ENCODE measurements at regions not wholly inside any gene's neighbourhood (a gene's known extent, or its start where the extent isn't known, plus 50 kb on each side); places are given as distances from the start of the nearest gene placed in this dataset.
A peak's percentile ranks its signal among the peaks of the same experiment; 100 is the strongest.

DNA sequence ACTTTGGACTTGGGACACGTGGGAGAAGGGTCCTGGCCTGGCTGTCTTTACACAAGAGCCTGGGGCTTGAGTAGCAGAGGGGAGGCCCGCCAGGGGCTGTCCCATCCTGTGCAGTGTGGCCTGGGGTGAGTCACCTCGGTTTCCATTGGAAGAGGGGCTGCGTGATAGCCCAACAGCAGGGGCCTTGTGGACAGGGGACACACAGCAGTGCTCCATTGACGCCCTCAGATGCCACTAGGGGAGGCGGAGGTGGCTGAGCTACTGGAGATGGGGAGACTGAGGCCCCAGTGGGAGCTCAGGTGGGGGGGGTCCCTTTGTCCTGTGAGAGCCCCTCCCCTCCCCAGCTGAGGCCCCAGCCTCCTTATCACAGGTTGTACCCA lies 50.0 kb upstream of the RNU6ATAC start:
- DNase-seq = no peak

GRCh38 chr9:134214766-134215419 lies 50.5 kb upstream of the RNU6ATAC start:
- no peak for DNase-seq

DNA sequence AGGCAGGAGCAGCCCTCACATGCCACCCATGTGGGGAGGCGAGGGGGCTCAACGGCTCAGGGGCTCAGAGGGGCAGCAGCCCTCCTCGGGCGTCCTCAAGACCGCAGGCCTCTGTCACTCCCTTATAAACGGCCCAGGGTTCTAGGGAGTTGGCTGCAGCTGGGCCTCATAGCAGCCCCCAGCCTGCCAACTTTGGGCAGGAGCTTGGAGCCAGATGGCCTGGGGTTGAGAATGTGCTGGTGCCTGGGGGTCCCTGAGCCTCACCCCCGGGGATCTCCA lies 51.0 kb upstream of the RNU6ATAC start:
- DNase-seq = no peak

DNA sequence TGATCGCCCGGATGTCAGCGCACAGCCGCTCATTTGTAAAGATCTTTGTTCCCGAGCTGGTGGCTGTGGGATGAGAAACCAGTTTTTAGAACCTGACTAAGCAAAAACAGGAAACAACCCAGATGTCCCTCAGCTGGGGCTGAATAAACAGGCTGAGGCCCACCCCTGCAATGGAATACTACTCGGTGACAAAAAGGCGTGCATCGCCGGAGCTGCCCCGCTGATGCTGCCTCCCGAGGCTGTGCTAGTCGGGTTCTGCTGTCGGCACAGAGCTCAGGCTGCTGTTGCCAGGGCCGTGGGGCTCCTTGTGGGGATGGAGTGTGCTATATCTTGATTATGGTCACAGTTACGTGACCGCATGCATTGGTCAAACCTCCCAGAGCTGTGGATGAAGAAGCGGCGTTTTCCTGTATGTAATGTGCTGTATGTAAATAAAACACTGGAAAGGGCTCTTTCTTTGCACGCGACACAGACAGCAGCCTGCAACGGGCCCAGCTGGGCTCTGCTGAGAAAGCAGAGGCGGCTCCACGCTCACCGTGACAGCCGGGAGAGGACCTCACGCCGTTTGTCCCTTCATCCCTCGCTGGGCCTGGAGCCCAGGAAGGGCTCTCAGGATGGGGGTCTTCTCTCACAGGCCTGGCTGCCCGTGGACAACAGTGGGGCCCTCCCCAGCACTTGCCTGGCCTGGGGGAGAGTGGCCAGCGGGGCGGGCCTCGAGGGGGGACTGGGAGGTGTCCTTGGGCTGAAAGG lies 51.5 kb upstream of the RNU6ATAC start:
- DNase-seq = no peak

DNA sequence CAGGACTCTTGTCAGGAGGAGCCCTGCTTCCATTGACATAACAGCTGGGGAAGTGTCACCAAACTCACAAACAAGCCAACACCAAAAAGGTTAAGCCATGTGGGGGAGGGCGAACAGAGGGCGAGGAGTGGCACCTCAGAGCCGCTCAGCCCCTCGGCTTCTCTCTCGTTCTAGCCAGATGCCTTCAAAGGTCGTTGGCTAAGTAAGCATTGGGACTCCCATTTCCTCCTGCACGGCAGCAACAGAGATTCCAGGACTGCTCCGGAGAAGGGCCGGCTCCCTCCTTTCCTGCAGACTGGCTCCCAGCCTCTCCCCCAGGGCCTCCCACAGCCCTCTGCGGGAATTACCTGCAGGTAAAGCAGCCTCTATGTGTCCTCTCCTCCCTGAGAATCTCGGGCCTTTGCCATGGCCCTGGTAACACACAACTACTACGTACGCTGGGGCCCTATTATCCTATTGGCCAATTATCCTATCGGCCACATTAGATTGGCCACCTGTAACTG lies 52.1 kb upstream of the RNU6ATAC start:
- no peak for DNase-seq

GRCh38 chr9:134216961-134217360 lies 52.6 kb upstream of the RNU6ATAC start:
- DNase-seq = no peak

DNA sequence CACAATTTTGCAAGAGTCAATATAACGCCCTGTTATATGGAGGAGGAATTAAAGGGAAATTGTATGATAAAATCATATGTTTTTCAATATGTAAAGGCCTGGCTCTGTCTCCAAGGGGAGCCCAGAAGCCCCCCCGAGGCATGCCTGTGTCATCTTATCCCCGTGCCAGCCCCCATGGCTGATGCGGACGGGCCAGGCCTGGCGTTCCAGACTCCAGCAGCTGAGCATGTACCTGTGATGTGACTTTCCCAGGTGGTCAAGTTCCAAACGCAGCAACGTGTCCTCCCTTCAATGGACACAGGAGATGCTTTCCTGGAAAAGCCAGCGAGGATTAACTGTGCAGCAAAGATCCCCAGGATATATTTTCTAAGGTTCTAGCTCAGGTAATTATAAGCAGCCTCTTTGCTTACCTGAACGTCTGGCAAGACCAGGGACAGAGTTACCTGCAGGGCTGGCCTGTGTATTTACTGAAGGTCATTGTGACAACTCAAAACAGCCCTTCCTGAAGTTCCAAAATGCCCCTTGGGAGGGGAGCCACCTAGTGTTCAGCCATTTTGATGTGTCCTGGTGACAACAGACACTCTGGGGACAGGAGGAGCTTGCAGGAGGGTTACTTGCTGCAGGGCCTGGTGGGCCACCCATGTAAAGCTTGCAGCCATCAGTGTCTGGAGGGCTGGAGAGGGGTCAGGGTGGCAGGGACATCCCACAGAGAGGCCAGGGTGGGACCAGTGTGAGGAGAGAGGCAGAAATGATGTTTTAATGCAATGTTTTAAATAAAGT lies 53.3 kb upstream of the RNU6ATAC start:
- DNase-seq = peak; percentile 49 to 55

- DNase-seq = no peak
These were observed 53.9 kb upstream of the RNU6ATAC start for GRCh38 chr9:134218230-134218629.

DNA sequence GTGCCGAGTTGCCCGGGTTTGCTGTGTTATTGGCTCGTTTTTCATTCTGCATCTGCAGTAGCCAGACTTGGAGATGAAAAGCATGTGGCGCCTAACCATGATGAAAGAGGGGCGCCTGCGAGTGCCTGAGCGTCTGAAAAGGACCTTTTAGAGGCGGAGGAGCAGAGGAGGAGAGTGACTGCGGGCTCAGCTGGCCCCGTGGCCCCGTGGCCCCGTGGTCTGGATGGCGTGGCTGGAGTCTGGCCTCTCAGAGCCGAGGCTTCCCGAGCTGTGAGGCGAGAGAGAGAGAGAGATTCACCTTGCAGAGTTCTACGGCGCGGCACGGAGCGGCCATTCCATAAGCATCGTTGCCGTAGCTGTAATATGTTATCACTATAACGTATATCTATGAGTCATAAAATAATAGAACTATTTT lies 55.3 kb upstream of the RNU6ATAC start:
- DNase-seq = no peak

DNA sequence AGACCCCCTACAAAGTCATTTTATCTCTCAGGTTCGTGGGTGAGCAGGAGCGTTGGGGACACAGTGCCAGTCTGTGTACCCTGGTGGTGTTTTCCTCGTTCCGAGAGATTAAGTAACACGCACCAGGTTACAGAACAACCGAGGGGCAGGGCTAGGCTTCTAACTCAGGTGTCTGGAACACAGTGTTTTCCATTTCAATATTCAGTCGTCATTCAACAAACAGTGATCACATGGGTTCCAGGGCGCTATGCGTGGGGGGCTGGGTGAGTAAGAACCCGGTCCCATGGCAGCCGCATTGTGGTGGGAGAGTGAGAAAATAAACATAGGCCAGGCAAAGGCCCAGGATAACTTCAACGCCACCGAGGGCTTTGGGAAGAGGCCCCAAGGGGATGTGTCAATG lies 55.9 kb upstream of the RNU6ATAC start:
- DNase-seq = no peak

DNA sequence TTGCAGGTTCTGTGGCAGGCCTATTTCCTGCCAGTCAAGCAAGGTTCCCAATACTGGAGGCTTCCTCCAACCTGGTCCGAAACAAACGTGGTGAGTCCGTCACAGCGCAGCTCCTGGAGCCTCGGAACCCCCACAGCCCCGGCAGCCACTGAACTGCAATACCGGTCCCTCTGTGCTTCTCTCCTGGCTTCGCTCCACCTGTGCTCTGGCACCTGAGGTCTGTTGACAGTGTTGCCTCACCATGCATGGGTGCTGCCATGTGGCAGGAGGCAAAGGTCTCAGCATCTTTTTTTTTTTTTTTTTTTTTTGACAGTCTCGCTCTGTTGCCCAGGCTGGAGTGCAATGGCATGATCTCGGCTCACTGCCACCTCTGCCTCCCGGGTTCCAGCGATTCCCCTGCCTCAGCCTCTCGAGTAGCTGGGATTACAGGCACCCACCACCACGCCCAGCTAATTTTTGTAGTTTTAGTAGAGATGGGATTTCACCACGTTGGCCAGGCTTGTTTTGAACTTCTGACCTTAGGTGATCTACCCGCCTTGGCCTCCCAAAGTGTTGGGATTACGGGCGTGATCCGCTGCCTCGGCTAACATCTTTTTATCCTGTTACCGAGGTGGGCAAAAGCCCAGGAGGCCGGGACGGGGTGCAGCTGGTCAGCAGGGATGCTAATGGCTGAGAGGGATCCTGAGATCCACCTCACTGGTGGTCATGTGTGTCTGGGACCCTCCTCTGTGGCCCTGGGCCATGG lies 57.1 kb upstream of the RNU6ATAC start:
- no peak for DNase-seq

GRCh38 chr9:134222018-134222573 lies 57.7 kb upstream of the RNU6ATAC start:
- no peak for DNase-seq

DNA sequence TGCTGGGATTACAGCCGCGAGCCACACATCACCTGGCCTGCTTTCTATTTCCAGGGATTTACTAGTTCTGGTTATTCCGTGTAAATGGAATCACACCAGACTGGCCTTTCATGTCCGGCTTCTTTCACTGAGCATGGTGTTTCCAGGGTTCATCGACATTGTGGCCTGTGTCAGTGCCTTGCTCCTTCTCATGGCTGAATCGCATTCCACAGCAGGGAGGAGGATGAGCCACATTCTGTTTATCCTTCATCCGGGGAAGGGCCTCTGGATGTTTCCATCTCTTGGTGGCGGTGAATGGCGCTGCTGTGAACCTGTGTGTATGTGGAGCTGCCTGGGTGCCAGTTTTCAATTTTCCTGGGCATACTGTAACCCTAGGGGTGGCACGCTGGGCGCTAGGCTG lies 58.7 kb upstream of the RNU6ATAC start:
- DNase-seq = no peak

DNA sequence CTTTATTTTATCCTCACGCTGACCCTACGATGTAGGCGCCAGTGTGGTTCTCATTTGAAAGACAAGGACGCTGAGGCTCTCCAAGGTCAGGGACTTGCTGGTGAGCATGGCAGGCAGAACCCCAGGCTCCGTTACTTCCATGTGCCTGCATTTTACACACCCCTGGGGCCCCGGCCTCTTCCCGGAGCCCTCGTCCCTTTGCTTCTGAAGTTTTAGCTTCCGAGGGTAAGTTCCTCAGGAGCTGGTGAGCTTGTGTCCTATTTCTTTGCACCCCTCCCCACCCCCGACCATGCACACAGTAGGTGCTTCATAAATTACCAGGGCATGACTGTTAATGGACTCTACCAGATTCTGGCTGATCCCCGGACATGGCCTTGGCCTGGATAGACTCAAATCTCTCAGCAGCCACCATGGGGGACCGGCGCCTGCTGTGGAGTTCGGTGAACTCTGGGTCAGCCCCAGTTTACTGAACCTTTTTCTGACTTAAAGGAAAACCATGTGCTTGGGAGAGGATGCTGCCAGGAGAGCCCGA lies 59.3 kb upstream of the RNU6ATAC start:
- DNase-seq = no peak

GRCh38 chr9:134224127-134224526 lies 59.8 kb upstream of the RNU6ATAC start:
- no peak for DNase-seq

GRCh38 chr9:134224567-134225093 lies 60.3 kb upstream of the RNU6ATAC start:
- DNase-seq = no peak

GRCh38 chr9:134225186-134225585 lies 60.8 kb upstream of the RNU6ATAC start:
- DNase-seq = no peak

- no peak for DNase-seq
These were observed 61.5 kb upstream of the RNU6ATAC start for GRCh38 chr9:134225816-134226215.

DNA sequence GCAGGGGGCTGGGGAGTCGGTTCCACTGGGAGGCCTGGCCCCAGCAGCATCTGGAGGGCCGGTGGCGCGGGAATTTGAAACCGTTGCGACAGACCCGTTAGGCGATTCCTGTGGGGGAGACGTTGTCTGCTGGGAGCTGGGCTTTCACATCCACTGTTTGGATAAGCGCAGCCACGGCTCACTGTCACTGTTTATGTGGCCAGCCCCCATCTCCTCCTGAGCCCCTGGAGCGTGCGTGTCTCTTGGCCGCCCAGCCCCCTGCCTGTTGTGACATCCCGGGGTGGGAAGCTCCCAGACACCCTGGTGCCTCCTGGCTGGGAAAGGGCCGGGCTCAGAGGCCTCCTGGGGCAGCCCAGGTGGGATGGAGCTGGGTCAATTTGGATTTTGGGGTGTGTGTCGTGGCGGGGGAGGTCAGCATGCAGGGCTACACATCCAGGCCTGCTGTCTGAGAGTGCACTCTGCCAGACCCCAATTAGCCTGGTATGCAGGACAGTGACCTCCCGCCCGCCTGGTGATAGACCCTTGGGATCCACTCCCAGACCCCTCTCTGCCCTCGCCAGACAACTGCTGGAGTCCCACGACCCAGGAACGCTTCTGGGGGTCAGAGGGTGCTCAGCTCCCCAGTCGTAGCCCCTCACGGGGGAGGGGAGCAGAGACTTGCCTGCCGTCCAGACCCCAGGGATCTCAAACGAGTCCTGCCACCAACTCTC lies 62.0 kb upstream of the RNU6ATAC start:
- no peak for DNase-seq

DNA sequence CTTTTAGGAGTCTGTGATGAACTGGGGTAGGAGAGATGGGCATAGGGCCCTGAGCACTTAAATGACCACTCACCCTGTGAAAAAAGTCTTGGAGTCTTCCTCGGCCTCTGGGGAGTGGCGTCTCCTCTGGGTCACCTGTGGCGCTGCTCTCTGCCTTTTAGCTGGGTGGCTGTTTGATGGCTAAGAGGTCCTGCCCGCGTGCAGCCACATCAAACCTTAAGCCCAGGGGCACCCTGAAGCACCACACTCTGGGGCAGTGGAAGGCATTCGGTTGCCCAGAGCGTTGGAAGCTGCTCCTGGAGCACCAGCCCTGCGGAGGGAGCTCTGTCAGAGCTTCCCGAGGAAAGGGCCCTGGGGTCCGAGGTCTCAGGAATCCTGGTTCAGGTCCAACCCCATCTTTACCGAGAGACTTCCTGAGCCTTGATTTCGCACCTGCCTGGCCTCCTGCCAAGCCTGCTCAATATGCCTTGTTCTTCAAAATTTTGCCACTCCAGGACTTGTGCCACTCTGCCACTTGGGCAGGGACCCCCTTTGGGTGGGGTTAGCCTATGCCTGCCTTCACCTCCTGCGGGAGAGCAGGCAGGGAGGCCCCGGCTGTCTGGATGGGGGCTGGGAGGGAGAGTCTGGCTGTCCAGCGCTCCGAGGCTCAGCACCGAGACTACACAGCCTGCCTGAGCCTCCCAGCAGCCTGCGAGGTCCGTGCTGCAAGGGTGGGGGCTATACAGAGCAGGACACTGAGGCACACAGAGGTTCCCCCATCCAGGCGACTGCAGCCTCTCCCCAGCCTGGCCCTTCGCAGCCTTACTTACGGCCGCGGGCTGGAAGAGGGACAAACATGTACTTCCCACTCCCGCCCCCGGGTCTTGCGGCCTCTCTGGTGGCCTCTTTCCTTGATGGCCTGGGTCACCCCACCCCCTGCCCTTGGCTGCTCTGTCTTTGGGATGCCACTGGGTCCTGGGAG lies 63.4 kb upstream of the RNU6ATAC start:
- DNase-seq = no peak

DNA sequence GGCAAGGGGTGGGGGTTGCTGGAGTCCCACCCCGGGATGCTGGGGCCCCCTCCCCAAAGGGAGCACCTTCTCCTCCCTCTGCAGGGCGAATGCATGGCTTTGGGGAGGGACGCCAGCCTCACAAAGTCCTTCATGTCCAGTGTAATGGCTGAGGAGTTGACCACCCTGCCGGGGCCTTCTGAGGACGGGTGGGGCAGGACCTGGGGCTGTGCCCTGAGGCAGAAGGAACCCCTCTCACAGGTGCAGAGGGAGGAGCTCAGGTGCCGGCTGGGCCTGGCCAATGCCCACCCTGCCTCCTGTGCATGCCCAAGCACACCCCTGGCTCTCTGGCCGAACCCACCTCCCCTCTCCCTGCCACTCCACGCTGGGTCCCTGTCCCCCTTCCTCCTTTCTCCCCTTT lies 64.3 kb upstream of the RNU6ATAC start:
- no peak for DNase-seq

All from Kasumi-1 (cell line).